ENCODE measurements at regions not wholly inside any gene's neighbourhood (a gene's known extent, or its start where the extent isn't known, plus 50 kb on each side); places are given as distances from the start of the nearest gene placed in this dataset.

DNA sequence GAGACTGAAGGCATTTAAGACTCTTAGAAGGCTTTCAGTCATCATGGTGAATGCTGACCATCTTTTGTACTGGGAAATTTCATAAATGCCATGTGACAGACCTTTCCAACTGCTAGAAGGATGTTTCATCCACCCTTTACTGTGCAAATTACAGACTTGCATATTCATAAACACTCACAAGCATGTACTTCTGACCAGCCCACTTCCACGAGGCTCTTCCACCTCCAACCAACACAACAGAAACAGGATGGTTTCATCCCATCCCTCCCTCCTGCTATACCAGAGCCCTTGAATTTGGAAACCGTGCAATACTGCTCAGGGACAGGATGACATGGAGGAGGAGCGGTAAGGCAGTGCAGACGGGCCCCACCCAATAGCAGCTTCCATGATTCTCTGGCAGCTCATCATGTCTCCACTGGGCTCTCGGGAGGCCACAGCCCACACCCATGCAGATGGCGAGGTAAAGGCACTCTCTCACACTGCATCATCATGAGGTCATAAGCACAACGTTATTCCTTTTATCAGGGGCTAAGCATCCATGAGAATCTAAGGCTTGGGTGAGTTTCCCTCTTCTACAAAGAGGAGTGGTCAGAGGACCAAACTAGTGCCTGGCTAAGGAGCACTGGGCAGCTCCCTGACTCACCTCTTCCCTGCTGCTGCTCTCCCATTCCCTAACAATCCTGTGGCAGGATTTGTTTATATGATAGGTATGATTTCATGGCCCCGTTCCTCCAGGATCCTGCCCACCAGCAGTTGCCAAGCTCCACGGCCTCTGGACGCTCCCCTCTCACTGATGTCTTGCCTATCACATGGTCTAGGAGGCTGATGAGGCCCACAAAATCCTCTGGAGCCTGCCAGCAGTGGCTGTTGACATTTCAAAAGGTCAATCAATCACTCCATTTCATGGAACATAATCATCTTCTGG, 94.4 kb upstream of the FSTL4 start:
- TF ChIP-seq, protein P1, sequence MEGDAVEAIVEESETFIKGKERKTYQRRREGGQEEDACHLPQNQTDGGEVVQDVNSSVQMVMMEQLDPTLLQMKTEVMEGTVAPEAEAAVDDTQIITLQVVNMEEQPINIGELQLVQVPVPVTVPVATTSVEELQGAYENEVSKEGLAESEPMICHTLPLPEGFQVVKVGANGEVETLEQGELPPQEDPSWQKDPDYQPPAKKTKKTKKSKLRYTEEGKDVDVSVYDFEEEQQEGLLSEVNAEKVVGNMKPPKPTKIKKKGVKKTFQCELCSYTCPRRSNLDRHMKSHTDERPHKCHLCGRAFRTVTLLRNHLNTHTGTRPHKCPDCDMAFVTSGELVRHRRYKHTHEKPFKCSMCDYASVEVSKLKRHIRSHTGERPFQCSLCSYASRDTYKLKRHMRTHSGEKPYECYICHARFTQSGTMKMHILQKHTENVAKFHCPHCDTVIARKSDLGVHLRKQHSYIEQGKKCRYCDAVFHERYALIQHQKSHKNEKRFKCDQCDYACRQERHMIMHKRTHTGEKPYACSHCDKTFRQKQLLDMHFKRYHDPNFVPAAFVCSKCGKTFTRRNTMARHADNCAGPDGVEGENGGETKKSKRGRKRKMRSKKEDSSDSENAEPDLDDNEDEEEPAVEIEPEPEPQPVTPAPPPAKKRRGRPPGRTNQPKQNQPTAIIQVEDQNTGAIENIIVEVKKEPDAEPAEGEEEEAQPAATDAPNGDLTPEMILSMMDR (IDR thresholded peaks at IDR 0.05; ENCODE audit: low read depth, low read length) = no peak
- TF ChIP-seq EZH2phosphoT487 (IDR thresholded peaks at IDR 0.05; ENCODE audit: low read depth) = no peak

All from OCI-LY3 (cell line).